A549 (cell line): ENCODE measurements at regions not wholly inside any gene's neighbourhood (a gene's known extent, or its start where the extent isn't known, plus 50 kb on each side); places are given as distances from the start of the nearest gene placed in this dataset.

Source experiments
- ATAC-seq, 2 experiments: fragments of 200-7000 bp in 1 of 2; fragments of >200 bp in 1 of 2; cut with Nextera tagmentation in 1 of 2; cut with Tn5 transposase in 1 of 2; 3 replicates each; pipeline versions ENCODE4 v1.8.0 to v1.9.1; 2018 to 2020; ENCODE audit warnings: mild to moderate bottlenecking in 1 of 2, moderate library complexity in 1 of 2
- CTCF ChIA-PET: fragments of 300-600 bp; sonication (Branson Sonifier 250); formaldehyde crosslinking; extraction: SDS; loops from one replicate; lab custom pipeline; 2021; ENCODE audit warnings: antibody characterized with exemption, inconsistent platforms; lab: Yijun Ruan, JAX
- POLR2A ChIA-PET: fragments of 350-600 bp; formaldehyde crosslinking; extraction: SDS; loops from one replicate; lab custom pipeline; 2021; ENCODE audit warnings: antibody characterized with exemption, inconsistent platforms; lab: Yijun Ruan, JAX
- DNase-seq, 2 experiments: peaks; one replicate each; pipeline versions ENCODE4 v3.0.0 to v3.0.0-alpha.2; 2011 to 2016; ENCODE audit warnings: low read depth in 1 of 2, low spot score in 1 of 2
- FAIRE-seq: peaks from 2 replicates; lab custom pipeline; 2011; peaks lifted over from hg19 to GRCh38; lab: Jason Lieb, UNC
- H3K27ac ChIP-seq, 2 experiments: fragments of >200 bp; sonication (Bioruptor Twin); formaldehyde crosslinking; 3 replicates each; pipeline ENCODE4 v1.5.1; 2016 to 2017
- H3K4me1 ChIP-seq: fragments of >200 bp; sonication (Bioruptor Twin); formaldehyde crosslinking; 3 replicates; pipeline ENCODE4 v1.6.1; 2016
- H3K4me2 ChIP-seq: fragments of >200 bp; sonication (Bioruptor Twin); formaldehyde crosslinking; 3 replicates; pipeline ENCODE4 v1.6.1; 2016
- H3K4me3 ChIP-seq: fragments of >200 bp; sonication (Bioruptor Twin); formaldehyde crosslinking; 3 replicates; pipeline ENCODE4 v1.5.1; 2016
- H3K9me3 ChIP-seq: fragments of >200 bp; sonication (Bioruptor Twin); formaldehyde crosslinking; 3 replicates; pipeline ENCODE4 v1.6.1; 2016
- BCL3 ChIP-seq: fragments of >200 bp; sonication (Bioruptor Twin); formaldehyde crosslinking; IDR thresholded peaks from 3 replicates; pipeline ENCODE4 v1.6.1; 2016
- CEBPB ChIP-seq, 2 experiments: fragments of >200 bp in 1 of 2; sonication (Bioruptor Twin) in 1 of 2; formaldehyde crosslinking in 1 of 2; IDR thresholded peaks; 2 replicates each; pipeline ENCODE4 v1.6.1; 2012 to 2016
- CHD2 ChIP-seq: fragments of 150-350 bp; IDR thresholded peaks from 2 replicates; pipeline ENCODE4 v1.6.1; 2014; ENCODE audit warnings: low read length; ENCODE audit not compliant: partially characterized antibody
- EHF ChIP-seq: fragments of 250-450 bp; sonication (Bioruptor Pico); IDR thresholded peaks from 2 replicates; pipeline ENCODE4 v1.5.0; 2020; ENCODE audit warnings: mild to moderate bottlenecking
- EHMT2 ChIP-seq: fragments of 200-600 bp; sonication (generic); IDR thresholded peaks from 2 replicates; pipeline ENCODE4 v1.6.1; 2016; ENCODE audit warnings: antibody characterized with exemption, low read depth, mild to moderate bottlenecking, moderate library complexity
- FOXS1 ChIP-seq: fragments of 250-450 bp; sonication (Bioruptor Pico); IDR thresholded peaks from 2 replicates; pipeline ENCODE4 v1.5.0; 2020; ENCODE audit warnings: mild to moderate bottlenecking, moderate library complexity
- HDAC2 ChIP-seq: fragments of 200-600 bp; sonication (generic); IDR thresholded peaks from 2 replicates; pipeline ENCODE4 v1.6.1; 2016
- HES2 ChIP-seq: fragments of >200 bp; sonication (Bioruptor Twin); formaldehyde crosslinking; IDR thresholded peaks from 2 replicates; pipeline ENCODE4 v1.6.1; 2016
- HEYL ChIP-seq: fragments of 250-450 bp; sonication (Bioruptor Pico); IDR thresholded peaks from 2 replicates; pipeline ENCODE4 v1.8.0; 2021; ENCODE audit warnings: mild to moderate bottlenecking, moderate library complexity
- HOXA7 ChIP-seq: fragments of 250-450 bp; sonication (Bioruptor Pico); IDR thresholded peaks from 2 replicates; pipeline ENCODE4 v1.5.0; 2020; ENCODE audit warnings: mild to moderate bottlenecking, moderate library complexity
- HOXB13 ChIP-seq: fragments of 250-450 bp; sonication (Bioruptor Pico); IDR thresholded peaks from 2 replicates; pipeline ENCODE4 v1.5.0; 2020; ENCODE audit warnings: low read depth, mild to moderate bottlenecking, moderate library complexity
- JUNB ChIP-seq: fragments of >200 bp; sonication (Bioruptor Twin); formaldehyde crosslinking; IDR thresholded peaks from 2 replicates; pipeline ENCODE4 v1.6.1; 2016
- MAFK ChIP-seq: fragments of 450-650 bp; IDR thresholded peaks from 2 replicates; pipeline ENCODE4 v1.6.1; 2014; ENCODE audit not compliant: partially characterized antibody
- MYC ChIP-seq: IDR thresholded peaks from 2 replicates; pipeline ENCODE4 v1.6.1; 2012; ENCODE audit warnings: mild to moderate bottlenecking, inconsistent platforms, low read length, improper control_type of control experiment, borderline replicate concordance
- NFE2L2 ChIP-seq: fragments of 150-350 bp; conservative IDR thresholded peaks from 2 replicates; pipeline ENCODE4 v1.6.1; 2014; ENCODE audit warnings: low read length
- NPAS2 ChIP-seq: fragments of 250-450 bp; sonication (Bioruptor Pico); IDR thresholded peaks from 2 replicates; pipeline ENCODE4 v1.8.0; 2022; ENCODE audit warnings: mild to moderate bottlenecking, moderate library complexity, borderline replicate concordance
- PBX3 ChIP-seq: IDR thresholded peaks from 2 replicates; pipeline ENCODE4 v1.6.1; 2012
- PHF8 ChIP-seq: fragments of 200-600 bp; sonication (generic); IDR thresholded peaks from 2 replicates; pipeline ENCODE4 v1.6.1; 2016; ENCODE audit warnings: low read depth, mild to moderate bottlenecking, antibody characterized with exemption, moderate library complexity, borderline replicate concordance
- POLR2A ChIP-seq: IDR thresholded peaks from 2 replicates; pipeline ENCODE4 v1.6.1; 2012; ENCODE audit warnings: mild to moderate bottlenecking, low read length
- POLR2AphosphoS2 ChIP-seq: conservative IDR thresholded peaks from 2 replicates; pipeline ENCODE4 v1.6.1; 2012; ENCODE audit warnings: low read length, improper control_type of control experiment, inconsistent platforms
- RCOR1 ChIP-seq: fragments of 150-350 bp; IDR thresholded peaks from 2 replicates; pipeline ENCODE4 v1.6.1; 2014; ENCODE audit warnings: antibody characterized with exemption, low read length, low read depth
- RFX5 ChIP-seq: fragments of 450-650 bp; IDR thresholded peaks from 2 replicates; pipeline ENCODE4 v1.7.1; 2014; ENCODE audit warnings: antibody characterized with exemption, mild to moderate bottlenecking, moderate library complexity
- TFCP2L1 ChIP-seq: fragments of 250-450 bp; sonication (Bioruptor Pico); IDR thresholded peaks from 2 replicates; pipeline ENCODE4 v1.5.0; 2021; ENCODE audit warnings: mild to moderate bottlenecking
- USF2 ChIP-seq: fragments of 450-650 bp; IDR thresholded peaks from 2 replicates; pipeline ENCODE4 v1.6.1; 2014; ENCODE audit warnings: antibody characterized with exemption
- ZC3H11A ChIP-seq: fragments of 450-650 bp; IDR thresholded peaks from 2 replicates; pipeline ENCODE4 v1.6.1; 2014; ENCODE audit warnings: antibody characterized with exemption, mild to moderate bottlenecking
- ZFP36 ChIP-seq: fragments of 450-650 bp; IDR thresholded peaks from 2 replicates; pipeline ENCODE4 v1.6.1; 2014; ENCODE audit warnings: borderline replicate concordance; ENCODE audit not compliant: partially characterized antibody
- ZSCAN20 ChIP-seq: fragments of 250-450 bp; sonication (Bioruptor Pico); IDR thresholded peaks from 2 replicates; pipeline ENCODE4 v1.8.0; 2022; ENCODE audit warnings: mild to moderate bottlenecking, moderate library complexity
- WGBS: methylation state at CpG from one replicate; pipeline ENCODE4 v1.1.6; 2017; ENCODE audit errors: missing lambda C conversion rate; 5-methylcytosine and 5-hydroxymethylcytosine counted together

GRCh38 chrX:39296472-39296871 lies 495.2 kb downstream of the MID1IP1 start:
- no peak overlapping the region for H3K4me3 ChIP-seq
- 40% methylated on average over 5 of the region's 5 CpGs for WGBS
- no peak for ATAC-seq
- CTCF ChIA-PET = no interaction called here
- FAIRE-seq = no peak
- TF ChIP-seq POLR2AphosphoS2 (no peak), BCL3 (no peak), POLR2A (no peak), RFX5 (no peak), HEYL (CRISPR knock-in tag) (no peak), CEBPB (IDR thresholded peaks at IDR 0.05) (no peak), NPAS2 (CRISPR knock-in tag) (no peak)
- TF ChIP-seq, all 56 proteins: peak for 0
- Histone ChIP-seq H3K4me1 (no peaks in the 10 kb centered on the region), H3K27ac (no peak overlapping the region), H3K4me2 (no peak overlapping the region), H3K9me3 (no peaks in the 10 kb centered on the region)
- no peak for DNase-seq
- POLR2A ChIA-PET = no interaction called here

GRCh38 chrX:39298821-39299220 lies 497.6 kb downstream of the MID1IP1 start:
- 23% methylated on average over 2 of the region's 2 CpGs for WGBS

GRCh38 chrX:39299615-39300014 lies 498.4 kb downstream of the MID1IP1 start:
- FAIRE-seq (no peak), DNase-seq (no peak), ATAC-seq (no peak)
- Histone ChIP-seq H3K4me2 (no peak overlapping the region), H3K9me3 (no peaks in the 10 kb centered on the region), H3K4me1 (no peaks in the 10 kb centered on the region), H3K27ac (no peak overlapping the region), H3K4me3 (no peak overlapping the region)
- POLR2A ChIA-PET = no interaction called here
- CTCF ChIA-PET = interaction anchor here (0.9 to 1.0 kb wide), 2 partner anchors 19 to 21 kb away, joined by 3 read pairs; no protein-coding TSS in a partner anchor
- no peak for TF ChIP-seq HDAC2
- no peak for TF ChIP-seq EHMT2
- no peak for TF ChIP-seq PBX3
- no peak for TF ChIP-seq HOXB13 (CRISPR knock-in tag)
- TF ChIP-seq CHD2 = no peak
- TF ChIP-seq TFCP2L1 (CRISPR knock-in tag) = no peak
- no peak for TF ChIP-seq USF2
- TF ChIP-seq CEBPB (IDR thresholded peaks at IDR 0.05) = no peak
- no peak for TF ChIP-seq EHF (CRISPR knock-in tag)
- no peak for TF ChIP-seq JUNB
- no peak for TF ChIP-seq HES2
- no peak for TF ChIP-seq RCOR1
- TF ChIP-seq MYC = no peak
- TF ChIP-seq FOXS1 (CRISPR knock-in tag) = no peak
- WGBS = 2% methylated on average over 2 of the region's 2 CpGs

More at GRCh38 chrX:39298821-39299220, 497.6 kb downstream of the MID1IP1 start:
- Histone ChIP-seq H3K4me2 (no peak overlapping the region), H3K9me3 (no peaks in the 10 kb centered on the region), H3K4me3 (no peak overlapping the region), H3K4me1 (no peaks in the 10 kb centered on the region), H3K27ac (no peak overlapping the region)
- TF ChIP-seq ZC3H11A (no peak), NFE2L2 (no peak), HOXA7 (no peak), ZSCAN20 (no peak), PHF8 (no peak), MYC (no peak), MAFK (no peak), ZFP36 (no peak), CHD2 (no peak), PBX3 (no peak), EHMT2 (no peak)
- ChIA-PET POLR2A (no interaction called here), CTCF (no interaction called here)
- DNase-seq (no peak), ATAC-seq (no peak), FAIRE-seq (no peak)
